Osteocyte (in vitro differentiated cells): ENCODE measurements at regions not wholly inside any gene's neighbourhood (a gene's known extent, or its start where the extent isn't known, plus 50 kb on each side); places are given as distances from the start of the nearest gene placed in this dataset.

Experiments
- DNase-seq: peaks from one replicate; pipeline ENCODE4 v3.0.0; 2021; ENCODE audit warnings: mixed read lengths; ENCODE audit not compliant: unreplicated experiment; ENCODE audit errors: extremely low spot score
- H3K27ac Mint-ChIP-seq: one replicate; pipeline ENCODE4 v1.8.0; 2021; ENCODE audit warnings: mild to moderate bottlenecking, mixed read lengths; ENCODE audit not compliant: unreplicated experiment
- H3K27me3 Mint-ChIP-seq: one replicate; pipeline ENCODE4 v1.8.0; 2021; ENCODE audit warnings: mixed read lengths; ENCODE audit not compliant: unreplicated experiment
- H3K36me3 Mint-ChIP-seq: one replicate; pipeline ENCODE4 v1.8.0; 2021; ENCODE audit warnings: mixed read lengths; ENCODE audit not compliant: unreplicated experiment
- H3K4me1 Mint-ChIP-seq: one replicate; pipeline ENCODE4 v1.8.0; 2021; ENCODE audit warnings: mixed read lengths; ENCODE audit not compliant: unreplicated experiment
- H3K4me3 Mint-ChIP-seq: one replicate; pipeline ENCODE4 v1.8.0; 2021; ENCODE audit warnings: mild to moderate bottlenecking, moderate library complexity, mixed read lengths; ENCODE audit not compliant: unreplicated experiment
- H3K9me3 Mint-ChIP-seq: one replicate; pipeline ENCODE4 v1.8.0; 2021; ENCODE audit warnings: mixed read lengths; ENCODE audit not compliant: unreplicated experiment
- CTCF ChIP-seq: fragments of 200-600 bp; sonication (generic); IDR thresholded peaks from 2 replicates; pipeline ENCODE4 v1.5.0; 2021; ENCODE audit warnings: antibody characterized with exemption, mild to moderate bottlenecking, moderate library complexity

- H3K27me3 Mint-ChIP-seq = no peaks in the 10 kb centered on the region
- peaks cover 8% of the 10 kb centered on the region for H3K36me3 Mint-ChIP-seq
- no peak overlapping the region for H3K27ac Mint-ChIP-seq
- peaks cover 22% of the 10 kb centered on the region for H3K4me1 Mint-ChIP-seq
- no peak overlapping the region for H3K4me3 Mint-ChIP-seq
- peaks cover 15% of the 10 kb centered on the region for H3K9me3 Mint-ChIP-seq
- no peak for DNase-seq
- TF ChIP-seq CTCF = no peak
These were observed 135.1 kb upstream of the KLF7 start for GRCh38 chr2:207300817-207301216.

GRCh38 chr2:207304761-207305160, 139.0 kb upstream of the KLF7 start:
- no peak for DNase-seq
- Mint-ChIP-seq H3K27ac (no peak overlapping the region), H3K4me1 (peaks cover 22% of the 10 kb centered on the region), H3K36me3 (peaks cover 8% of the 10 kb centered on the region), H3K27me3 (no peaks in the 10 kb centered on the region), H3K4me3 (no peak overlapping the region), H3K9me3 (peaks cover 15% of the 10 kb centered on the region)
- TF ChIP-seq CTCF = no peak

GRCh38 chr2:207308519-207309224, 142.9 kb upstream of the KLF7 start:
- no peak overlapping the region for H3K27ac Mint-ChIP-seq
- no peaks in the 10 kb centered on the region for H3K9me3 Mint-ChIP-seq
- H3K36me3 Mint-ChIP-seq = no peaks in the 10 kb centered on the region
- H3K4me3 Mint-ChIP-seq = no peak overlapping the region
- peaks cover 38% of the 10 kb centered on the region for H3K4me1 Mint-ChIP-seq
- TF ChIP-seq CTCF = no peak
- H3K27me3 Mint-ChIP-seq = no peaks in the 10 kb centered on the region
- no peak for DNase-seq

GRCh38 chr2:207311316-207312005, 145.7 kb upstream of the KLF7 start:
- TF ChIP-seq CTCF = peak; percentile 49
- DNase-seq = no peak
- Mint-ChIP-seq H3K36me3 (no peaks in the 10 kb centered on the region), H3K4me1 (peaks cover 26% of the 10 kb centered on the region), H3K4me3 (no peak overlapping the region), H3K27me3 (no peaks in the 10 kb centered on the region), H3K9me3 (no peaks in the 10 kb centered on the region), H3K27ac (peak overlapping the region; percentile 88)

GRCh38 chr2:207312006-207312356, 146.2 kb upstream of the KLF7 start:
- DNase-seq = no peak
- Mint-ChIP-seq H3K36me3 (no peaks in the 10 kb centered on the region), H3K4me3 (no peak overlapping the region), H3K27me3 (no peaks in the 10 kb centered on the region), H3K4me1 (peaks cover 26% of the 10 kb centered on the region), H3K9me3 (no peaks in the 10 kb centered on the region), H3K27ac (peak overlapping the region; percentile 88)
- TF ChIP-seq CTCF = no peak
